NB4 (cell line): ENCODE measurements at regions not wholly inside any gene's neighbourhood (a gene's known extent, or its start where the extent isn't known, plus 50 kb on each side); places are given as distances from the start of the nearest gene placed in this dataset.

ENCODE experiments used
- DNase-seq: peaks from one replicate; pipeline ENCODE4 v3.0.0; 2010; ENCODE audit warnings: low read depth
- H3K4me3 ChIP-seq: one replicate; pipeline ENCODE4 v1.5.1; 2011; ENCODE audit warnings: mild to moderate bottlenecking, low read depth, low read length, moderate library complexity
- MYC ChIP-seq: IDR thresholded peaks from 2 replicates; pipeline ENCODE4 v1.6.1; 2011; ENCODE audit warnings: low read depth, low read length
- POLR2A ChIP-seq: IDR thresholded peaks from 2 replicates; pipeline ENCODE4 v1.6.1; 2011; ENCODE audit warnings: mild to moderate bottlenecking; ENCODE audit not compliant: insufficient read length; ENCODE audit errors: extremely low read depth
- TF ChIP-seq, protein P1 (sequence below): IDR thresholded peaks from 2 replicates; pipeline ENCODE4 v1.6.1; 2011; ENCODE audit warnings: low read depth, low read length
- TF ChIP-seq, protein P2 (sequence below): IDR thresholded peaks from one replicate; pipeline ENCODE4 v1.5.1; 2012; ENCODE audit warnings: low read depth, low read length

- TF ChIP-seq, protein P1, sequence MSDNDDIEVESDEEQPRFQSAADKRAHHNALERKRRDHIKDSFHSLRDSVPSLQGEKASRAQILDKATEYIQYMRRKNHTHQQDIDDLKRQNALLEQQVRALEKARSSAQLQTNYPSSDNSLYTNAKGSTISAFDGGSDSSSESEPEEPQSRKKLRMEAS, result no peak
- TF ChIP-seq POLR2A, result no peak
- TF ChIP-seq, protein P2, sequence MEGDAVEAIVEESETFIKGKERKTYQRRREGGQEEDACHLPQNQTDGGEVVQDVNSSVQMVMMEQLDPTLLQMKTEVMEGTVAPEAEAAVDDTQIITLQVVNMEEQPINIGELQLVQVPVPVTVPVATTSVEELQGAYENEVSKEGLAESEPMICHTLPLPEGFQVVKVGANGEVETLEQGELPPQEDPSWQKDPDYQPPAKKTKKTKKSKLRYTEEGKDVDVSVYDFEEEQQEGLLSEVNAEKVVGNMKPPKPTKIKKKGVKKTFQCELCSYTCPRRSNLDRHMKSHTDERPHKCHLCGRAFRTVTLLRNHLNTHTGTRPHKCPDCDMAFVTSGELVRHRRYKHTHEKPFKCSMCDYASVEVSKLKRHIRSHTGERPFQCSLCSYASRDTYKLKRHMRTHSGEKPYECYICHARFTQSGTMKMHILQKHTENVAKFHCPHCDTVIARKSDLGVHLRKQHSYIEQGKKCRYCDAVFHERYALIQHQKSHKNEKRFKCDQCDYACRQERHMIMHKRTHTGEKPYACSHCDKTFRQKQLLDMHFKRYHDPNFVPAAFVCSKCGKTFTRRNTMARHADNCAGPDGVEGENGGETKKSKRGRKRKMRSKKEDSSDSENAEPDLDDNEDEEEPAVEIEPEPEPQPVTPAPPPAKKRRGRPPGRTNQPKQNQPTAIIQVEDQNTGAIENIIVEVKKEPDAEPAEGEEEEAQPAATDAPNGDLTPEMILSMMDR, result no peak
- TF ChIP-seq MYC, result no peak
- no peak for DNase-seq
- no peak overlapping the region for H3K4me3 ChIP-seq
Observed at GRCh38 chr3:194221336-194221735, 85.4 kb downstream of the HES1 start.

DNA sequence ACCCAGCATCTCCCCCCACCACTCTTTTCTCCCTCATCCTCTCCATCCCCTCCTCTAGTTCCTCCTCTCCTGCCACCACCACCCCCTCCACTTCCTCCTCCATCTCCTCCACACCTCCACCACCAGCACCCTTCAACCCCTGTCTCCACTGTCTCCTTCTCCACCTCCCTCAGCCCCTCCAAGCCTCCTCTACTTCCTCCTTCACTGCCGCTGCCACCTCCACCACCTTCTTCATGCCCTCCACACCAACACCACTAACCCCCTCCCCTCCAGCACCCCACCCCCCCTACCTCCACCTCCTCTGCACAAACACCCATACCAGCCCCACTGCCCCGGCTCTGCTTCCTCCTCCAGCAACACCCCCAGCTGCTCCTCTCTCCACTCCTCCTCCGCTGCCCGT, 88.0 kb downstream of the HES1 start:
- peak; percentile 76 for DNase-seq
- TF ChIP-seq MYC (no peak), POLR2A (no peak)
- TF ChIP-seq, protein P1, result no peak
- TF ChIP-seq, protein P2, result no peak
- no peak overlapping the region for H3K4me3 ChIP-seq

DNA sequence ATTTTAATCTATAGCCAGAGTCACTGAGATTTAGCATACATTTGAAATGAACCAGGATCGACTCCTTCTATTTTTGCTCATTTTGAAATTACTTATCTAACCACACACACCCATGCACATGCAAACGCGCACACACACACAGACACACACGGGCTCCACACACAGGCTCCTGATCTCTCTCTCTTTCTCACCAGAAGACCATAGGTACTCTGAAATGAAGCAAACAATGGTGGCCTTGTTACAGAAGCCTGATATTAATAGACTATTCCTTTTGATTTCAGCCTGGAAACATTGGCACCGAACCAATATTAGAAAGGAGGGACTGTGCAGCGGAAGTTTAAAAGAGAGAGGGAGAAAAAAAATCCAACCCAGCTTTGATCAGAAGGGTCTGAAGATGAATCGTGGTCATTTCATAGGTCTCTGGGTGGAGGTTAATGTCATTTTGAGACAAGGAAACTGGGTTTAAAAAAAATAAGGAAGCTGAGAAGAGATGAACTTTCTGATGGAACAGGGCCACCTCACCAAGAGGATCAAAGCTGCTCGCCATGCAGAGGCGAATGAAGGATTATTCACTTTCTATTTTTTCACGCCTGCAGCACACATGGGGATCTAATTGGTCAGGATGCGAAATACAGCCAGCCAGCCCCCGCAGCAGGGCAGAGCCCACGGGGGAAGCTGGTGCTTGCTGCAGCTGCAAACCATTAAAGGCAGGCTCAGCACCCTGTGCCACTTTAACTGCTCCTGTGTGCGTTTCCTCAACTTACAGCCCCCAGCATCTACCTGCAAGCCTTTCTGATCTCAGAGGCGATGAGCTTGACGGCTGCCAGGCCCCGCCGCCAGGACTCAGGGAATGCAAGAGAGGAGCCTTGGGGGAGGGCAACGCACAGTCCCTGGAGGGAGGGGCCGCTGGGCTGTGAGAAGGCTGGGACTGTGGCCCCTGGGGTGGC, 88.8 kb downstream of the HES1 start:
- peak overlapping the region; percentile 9 for H3K4me3 ChIP-seq
- TF ChIP-seq, protein P1, result peak; percentile 32; the same call in 1 of the 2 replicates
- no peak for TF ChIP-seq MYC
- TF ChIP-seq, protein P2, result no peak
- no peak for TF ChIP-seq POLR2A
- DNase-seq, result peak; percentile 64

DNA sequence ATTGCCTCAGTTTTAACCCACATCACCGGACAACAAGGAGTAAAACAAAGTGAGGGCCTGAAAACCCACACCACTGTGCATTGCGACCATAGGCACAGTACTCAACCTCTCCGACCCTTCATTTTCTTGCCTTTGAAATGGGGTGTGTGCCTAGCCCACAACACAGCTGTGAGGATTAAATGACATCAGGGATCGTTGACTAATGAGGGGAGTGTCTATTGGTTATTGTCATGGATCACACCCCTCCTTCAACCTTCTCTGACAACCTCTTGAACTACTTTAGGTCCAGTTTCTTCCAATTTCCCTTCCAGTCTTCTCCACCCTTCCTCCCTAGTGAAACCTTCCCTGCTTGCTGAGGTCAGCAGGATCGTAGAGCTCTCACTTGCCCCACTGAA, 89.5 kb downstream of the HES1 start:
- no peak overlapping the region for H3K4me3 ChIP-seq
- TF ChIP-seq, protein P2, result no peak
- DNase-seq, result no peak

- DNase-seq, result no peak
- H3K4me3 ChIP-seq, result no peak overlapping the region
- TF ChIP-seq MYC (no peak), POLR2A (no peak)
- TF ChIP-seq, protein P1, result no peak
- TF ChIP-seq, protein P2, result no peak
Observed at GRCh38 chr3:194225988-194226663, 90.2 kb downstream of the HES1 start.
